ENCODE measurements at regions not wholly inside any gene's neighbourhood (a gene's known extent, or its start where the extent isn't known, plus 50 kb on each side); places are given as distances from the start of the nearest gene placed in this dataset.

GRCh38 chr18:66735933-66736332 lies 132.0 kb upstream of the CDH19 start:
- no peak overlapping the region for H2BK12ac ChIP-seq (ENCODE audit: low read depth, low read length)
- DNase-seq (ENCODE audit: low read depth in 1 of 2, low spot score in 2 of 2) (no peak), FAIRE-seq (no peak)
- no peak overlapping the region for H3K14ac ChIP-seq (ENCODE audit: insufficient read length)
- no peaks in the 10 kb centered on the region for H4K20me1 ChIP-seq (replicated peaks in 1 of 2; ENCODE audit: control insufficient read depth in 1 of 2, insufficient read depth in 2 of 2, low read length in 2 of 2)
- no peak overlapping the region for H2BK15ac ChIP-seq (ENCODE audit: low read length)
- no peak overlapping the region for H2AFZ ChIP-seq (ENCODE audit: low read length)
- WGBS, 2 experiments (ENCODE audit: extremely low coverage in 1 of 2, insufficient coverage in 1 of 2, insufficient read length in 1 of 2, insufficient replicate concordance in 2 of 2, low coverage in 1 of 2, low lambda C conversion rate in 2 of 2, missing lambda C conversion rate in 1 of 2), result 57 to 100% methylated on average over 1 of the region's 1 CpG
- H3K23me2 ChIP-seq (ENCODE audit: low read depth, low read length), result no peaks in the 10 kb centered on the region
- H3K18ac ChIP-seq (ENCODE audit: extremely low read depth, low read length), result no peak overlapping the region
- H3K56ac ChIP-seq (replicated peaks; ENCODE audit: insufficient read length, low read depth, low read length), result no peak overlapping the region
- no peak overlapping the region for H4K91ac ChIP-seq (replicated peaks; ENCODE audit: insufficient read length, low read length)
- no peak overlapping the region for H2BK20ac ChIP-seq (ENCODE audit: low read length)
- no peak overlapping the region for H3K4ac ChIP-seq (replicated peaks; ENCODE audit: insufficient read length, low read depth, low read length)
- H2BK5ac ChIP-seq (ENCODE audit: low read depth, low read length), result no peak overlapping the region
- no peak overlapping the region for H3K4me3 ChIP-seq (ENCODE audit: extremely low read depth in 1 of 4, insufficient read depth in 2 of 4, low read depth in 3 of 4, low read length in 4 of 4)
- H3K9ac ChIP-seq (replicated peaks in 1 of 4; ENCODE audit: extremely low read depth in 1 of 4, low read depth in 3 of 4, low read length in 3 of 4), result no peak overlapping the region
- H2AK5ac ChIP-seq (ENCODE audit: low read depth, low read length), result no peak overlapping the region
- H3K27ac ChIP-seq (ENCODE audit: low read depth, low read length), result no peak overlapping the region
- H4K5ac ChIP-seq (ENCODE audit: insufficient read length, low read depth, low read length), result no peak overlapping the region
- H3K36me3 ChIP-seq (ENCODE audit: control insufficient read depth in 2 of 4, insufficient read depth in 4 of 4, low read length in 3 of 4), result no peaks in the 10 kb centered on the region
- no peak overlapping the region for H3K4me2 ChIP-seq (ENCODE audit: insufficient read depth in 1 of 2, low read depth in 2 of 2, low read length in 2 of 2)
- CTCF ChIA-PET (ENCODE audit: partially characterized antibody), result interaction anchor here (1.6 kb wide), 1 partner anchor 13 kb away, joined by 5 read pairs; no protein-coding TSS in a partner anchor
- no peak overlapping the region for H3K23ac ChIP-seq (ENCODE audit: insufficient read length)
- H4K8ac ChIP-seq (ENCODE audit: extremely low read depth, insufficient read depth, low read length), result no peak overlapping the region
- H3K9me3 ChIP-seq (ENCODE audit: insufficient read depth in 2 of 2, low read depth in 1 of 2, low read length in 1 of 2), result no peaks in the 10 kb centered on the region
- H3K4me1 ChIP-seq (replicated peaks in 1 of 4; ENCODE audit: control insufficient read depth in 3 of 4, insufficient read depth in 4 of 4, low read length in 3 of 4), result no peaks in the 10 kb centered on the region
- H3K79me1 ChIP-seq (ENCODE audit: low read depth, low read length), result no peaks in the 10 kb centered on the region
- no peak for TF ChIP-seq SP2 (IDR thresholded peaks at IDR 0.05; ENCODE audit: low read length)
- TF ChIP-seq POLR2A (IDR thresholded peaks at IDR 0.05; ENCODE audit: control extremely low read depth in 1 of 2, low read depth in 2 of 2, low read length in 2 of 2), result no peak
- TF ChIP-seq SUZ12 (IDR thresholded peaks at IDR 0.05; ENCODE audit: low read length), result no peak
- TF ChIP-seq ATF2 (IDR thresholded peaks at IDR 0.05; ENCODE audit: low read length), result no peak
- TF ChIP-seq SAP30 (IDR thresholded peaks at IDR 0.05; ENCODE audit: insufficient read depth, insufficient replicate concordance, low read length), result no peak
- no peak for TF ChIP-seq RXRA (IDR thresholded peaks at IDR 0.05; ENCODE audit: insufficient read depth, low read depth, low read length)
- no peak for TF ChIP-seq KDM1A (IDR thresholded peaks at IDR 0.05; ENCODE audit: borderline replicate concordance, low read length)
- POLR2A ChIA-PET (ENCODE audit: partially characterized antibody), result no interaction called here
- no peak overlapping the region for H2BK120ac ChIP-seq (replicated peaks; ENCODE audit: low read depth, low read length)
- H3K27me3 ChIP-seq (replicated peaks in 1 of 4; ENCODE audit: control insufficient read depth in 3 of 4, extremely low read depth in 1 of 4, insufficient read depth in 3 of 4, low read length in 3 of 4), result no peaks in the 10 kb centered on the region
- H3K79me2 ChIP-seq (ENCODE audit: control insufficient read depth in 1 of 2, insufficient read depth in 2 of 2, low read length in 2 of 2), result no peaks in the 10 kb centered on the region

Data from H1 (cell line).